IMR-90 (cell line): ENCODE measurements at regions not wholly inside any gene's neighbourhood (a gene's known extent, or its start where the extent isn't known, plus 50 kb on each side); places are given as distances from the start of the nearest gene placed in this dataset.

Experiments
- ATAC-seq: fragments of 200-7000 bp; cut with Tn5 transposase; 2 replicates; pipeline ENCODE4 v1.9.1; 2020; ENCODE audit warnings: low read depth, mild to moderate bottlenecking, moderate library complexity
- BruUV-seq: library from RNA; stranded (reverse); fragments of 400-500 nt; replicated peaks from 2 replicates; lab custom pipeline; 2021; lab: Mats Ljungman, UMichigan
- CTCF ChIA-PET: fragments of 300-600 bp; formaldehyde crosslinking; extraction: SDS; loops from one replicate; lab custom pipeline; 2021; ENCODE audit warnings: antibody characterized with exemption; lab: Yijun Ruan, JAX
- POLR2A ChIA-PET: fragments of 300-600 bp; sonication (Branson Sonifier 250); formaldehyde crosslinking; loops from one replicate; lab custom pipeline; 2022; ENCODE audit warnings: antibody characterized with exemption; ENCODE audit not compliant: unreplicated experiment; lab: Charles Lee
- DNase-seq: peaks from one replicate; pipeline ENCODE4 v3.0.0; 2013
- H2AFZ ChIP-seq: replicated peaks from 2 replicates; pipeline ENCODE3; 2013; ENCODE audit warnings: low read length, mild to moderate bottlenecking; ENCODE audit not compliant: poor library complexity
- H2AK5ac ChIP-seq: 2 replicates; pipeline ENCODE4 v1.6.1; 2013; ENCODE audit warnings: low read depth, low read length, inconsistent platforms
- H2AK9ac ChIP-seq: replicated peaks from 2 replicates; pipeline ENCODE3; 2013; ENCODE audit warnings: mild to moderate bottlenecking, low read depth, low read length, moderate library complexity; ENCODE audit not compliant: poor library complexity
- H2BK120ac ChIP-seq: 2 replicates; pipeline ENCODE4 v1.6.1; 2013; ENCODE audit warnings: low read depth, low read length, inconsistent platforms
- H2BK15ac ChIP-seq: 3 replicates; pipeline ENCODE4 v1.6.1; 2013; ENCODE audit warnings: low read depth, low read length, inconsistent platforms
- H2BK20ac ChIP-seq: 2 replicates; pipeline ENCODE4 v1.6.1; 2013; ENCODE audit warnings: low read depth, mild to moderate bottlenecking, inconsistent platforms, low read length, moderate library complexity
- H2BK5ac ChIP-seq: 2 replicates; pipeline ENCODE4 v1.6.1; 2013; ENCODE audit warnings: mild to moderate bottlenecking, low read depth, low read length, inconsistent platforms; ENCODE audit not compliant: poor library complexity, severe bottlenecking
- H3K14ac ChIP-seq: replicated peaks from 2 replicates; pipeline ENCODE4 v1.6.1; 2013; ENCODE audit warnings: low read depth, low read length, inconsistent platforms
- H3K18ac ChIP-seq: 2 replicates; pipeline ENCODE4 v1.6.1; 2013; ENCODE audit warnings: low read depth, low read length, control low read depth
- H3K23ac ChIP-seq: 2 replicates; pipeline ENCODE4 v1.6.1; 2013; ENCODE audit warnings: low read depth, low read length, inconsistent platforms
- H3K27ac ChIP-seq: 2 replicates; pipeline ENCODE4 v1.5.1; 2013; ENCODE audit warnings: mild to moderate bottlenecking, control low read depth, low read length; ENCODE audit not compliant: insufficient read depth
- H3K27me3 ChIP-seq: 2 replicates; pipeline ENCODE4 v1.6.1; 2013; ENCODE audit warnings: low read length; ENCODE audit not compliant: control insufficient read depth, insufficient read depth
- H3K36me3 ChIP-seq: 2 replicates; pipeline ENCODE4 v1.6.1; 2013; ENCODE audit warnings: low read length, mixed read lengths; ENCODE audit not compliant: control insufficient read depth, insufficient read depth
- H3K4ac ChIP-seq: 2 replicates; pipeline ENCODE4 v1.6.1; 2013; ENCODE audit warnings: low read depth, low read length, inconsistent platforms
- H3K4me1 ChIP-seq: 2 replicates; pipeline ENCODE4 v1.6.1; 2013; ENCODE audit warnings: low read length, mixed read lengths; ENCODE audit not compliant: control insufficient read depth, insufficient read depth
- H3K4me2 ChIP-seq: 2 replicates; pipeline ENCODE4 v1.6.1; 2013; ENCODE audit warnings: low read depth, mild to moderate bottlenecking, control low read depth, low read length, moderate library complexity
- H3K4me3 ChIP-seq: 2 replicates; pipeline ENCODE4 v1.5.1; 2013; ENCODE audit warnings: low read depth, mild to moderate bottlenecking, control low read depth, low read length, moderate library complexity; ENCODE audit not compliant: insufficient read depth
- H3K56ac ChIP-seq: 2 replicates; pipeline ENCODE4 v1.6.1; 2013; ENCODE audit warnings: low read length, inconsistent platforms; ENCODE audit not compliant: insufficient read depth; ENCODE audit errors: extremely low read depth
- H3K79me1 ChIP-seq, 2 experiments: 2 replicates each; pipeline ENCODE4 v1.6.1; 2013; ENCODE audit warnings: low read length in 2 of 2, inconsistent platforms in 1 of 2, low read depth in 1 of 2
- H3K9ac ChIP-seq: 2 replicates; pipeline ENCODE4 v1.6.1; 2013; ENCODE audit warnings: low read depth, low read length, control low read depth
- H3K9me1 ChIP-seq: 2 replicates; pipeline ENCODE4 v1.6.1; 2013; ENCODE audit warnings: low read length, inconsistent platforms; ENCODE audit not compliant: insufficient read depth
- H3K9me3 ChIP-seq: 2 replicates; pipeline ENCODE4 v1.6.1; 2013; ENCODE audit warnings: low read length; ENCODE audit not compliant: control insufficient read depth, insufficient read depth
- H4K20me1 ChIP-seq: 2 replicates; pipeline ENCODE4 v1.6.1; 2013; ENCODE audit warnings: low read length, inconsistent platforms; ENCODE audit not compliant: insufficient read depth
- H4K5ac ChIP-seq: 2 replicates; pipeline ENCODE4 v1.6.1; 2013; ENCODE audit warnings: mild to moderate bottlenecking, low read depth, low read length, control low read depth
- H4K8ac ChIP-seq, 2 experiments: 2 replicates each; pipeline ENCODE4 v1.6.1; 2013; ENCODE audit warnings: low read depth in 2 of 2, low read length in 2 of 2, control low read depth in 1 of 2, inconsistent platforms in 1 of 2
- H4K91ac ChIP-seq: 2 replicates; pipeline ENCODE4 v1.6.1; 2013; ENCODE audit warnings: low read depth, low read length, inconsistent platforms; ENCODE audit not compliant: insufficient read depth
- RAD21 ChIP-seq: IDR thresholded peaks from 2 replicates; pipeline ENCODE4 v1.6.1; 2012; ENCODE audit warnings: low read length, improper control_type of control experiment
- RFX5 ChIP-seq: IDR thresholded peaks from 2 replicates; pipeline ENCODE4 v1.8.0; 2012; ENCODE audit warnings: low read depth, mild to moderate bottlenecking, low read length, moderate library complexity
- USF2 ChIP-seq: fragments of 150-350 bp; IDR thresholded peaks from 2 replicates; pipeline ENCODE4 v1.6.1; 2017; ENCODE audit warnings: mild to moderate bottlenecking, antibody characterized with exemption, low read length, low read depth
- WGBS, 2 experiments: methylation state at CpG; one replicate each; pipeline versions ENCODE4 v1.1.5 to v1.1.7; 2013; ENCODE audit warnings: missing lambda C conversion rate in 2 of 2; ENCODE audit not compliant: insufficient read length in 1 of 2; ENCODE audit errors: extremely low coverage in 2 of 2; 5-methylcytosine and 5-hydroxymethylcytosine counted together
- dilution Hi-C: fragments of 300-500 bp; cut with HindIII; formaldehyde crosslinking; loops from one replicate; pipeline ENCODE4 v1.14.3; 2018; ENCODE audit warnings: low sequenced_read_pairs; ENCODE audit not compliant: unreplicated experiment
- in situ Hi-C: fragments of 300-500 bp; cut with MboI; formaldehyde crosslinking; loops from 3 replicates; pipeline ENCODE4 v1.14.3; 2019; ENCODE audit warnings: low sequenced_read_pairs, inconsistent platforms, mixed read lengths
- intact Hi-C: fragments of 100-400 bp; cut with micrococcal nuclease; formaldehyde crosslinking; loops from 2 replicates; pipeline ENCODE4 v1.10.0; 2022

DNA sequence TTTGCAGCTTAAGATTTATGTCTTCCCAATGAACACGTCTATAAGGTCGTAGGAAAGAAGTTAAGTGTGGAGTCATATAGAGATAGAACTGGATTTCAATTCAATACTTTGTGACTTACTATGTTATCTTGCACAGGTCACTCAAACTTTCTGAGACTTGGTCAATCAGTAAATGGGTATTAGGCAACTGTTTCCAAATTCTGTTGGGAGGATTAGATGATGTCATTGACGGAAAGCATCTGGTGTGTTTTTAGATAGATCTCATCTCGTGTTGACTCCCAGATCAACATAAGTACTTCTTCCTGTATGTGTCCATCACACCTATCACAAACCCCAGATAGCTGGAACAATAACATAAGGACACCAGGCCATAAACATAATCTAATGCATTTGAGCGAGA lies 771.1 kb upstream of the FANCL start:
- in situ Hi-C loops, result no loop called here
- POLR2A ChIA-PET, result no interaction called here

More for the DNA sequence above, 771.1 kb upstream of the FANCL start:
- no peaks in the 10 kb centered on the region for H3K36me3 ChIP-seq
- no peak overlapping the region for H4K8ac ChIP-seq
- H3K14ac ChIP-seq, result no peak overlapping the region
- no peaks in the 10 kb centered on the region for H3K27me3 ChIP-seq
- no peak overlapping the region for H2BK15ac ChIP-seq
- no peak overlapping the region for H2AFZ ChIP-seq
- H3K9me3 ChIP-seq, result no peaks in the 10 kb centered on the region
- TF ChIP-seq USF2, result no peak
- TF ChIP-seq RFX5, result no peak
- no peak for TF ChIP-seq RAD21
- H2AK5ac ChIP-seq, result no peak overlapping the region
- WGBS, 2 experiments, result no CpG with 5 or more reads among the region's 5 CpGs
- no peaks in the 10 kb centered on the region for H3K4me1 ChIP-seq
- H3K4ac ChIP-seq, result no peak overlapping the region
- H4K20me1 ChIP-seq, result no peaks in the 10 kb centered on the region
- no peak overlapping the region for H2BK20ac ChIP-seq
- intact Hi-C loops, result no loop called here
- H4K91ac ChIP-seq, result no peak overlapping the region
- H3K79me1 ChIP-seq, result no peaks in the 10 kb centered on the region
- H3K4me3 ChIP-seq, result no peak overlapping the region
- no peak overlapping the region for H3K4me2 ChIP-seq
- no peak overlapping the region for H3K27ac ChIP-seq
- CTCF ChIA-PET, result interaction anchor here (1.2 kb wide), 1 partner anchor 13 kb away, joined by 3 read pairs; no protein-coding TSS in a partner anchor
- H4K5ac ChIP-seq, result no peak overlapping the region
- H2BK120ac ChIP-seq, result no peak overlapping the region
- no TSS peak for BruUV-seq
- dilution Hi-C loops, result no loop called here
- H3K23ac ChIP-seq, result no peak overlapping the region
- no peak overlapping the region for H3K56ac ChIP-seq
- no peak overlapping the region for H3K18ac ChIP-seq
- ATAC-seq (no peak), DNase-seq (no peak)
- no peaks in the 10 kb centered on the region for H3K9me1 ChIP-seq
- H2BK5ac ChIP-seq, result no peak overlapping the region
- no peak overlapping the region for H2AK9ac ChIP-seq
- no peak overlapping the region for H3K9ac ChIP-seq
